ENCODE measurements at regions not wholly inside any gene's neighbourhood (a gene's known extent, or its start where the extent isn't known, plus 50 kb on each side); places are given as distances from the start of the nearest gene placed in this dataset.

- no peak for TF ChIP-seq POLR2AphosphoS5 (IDR thresholded peaks at IDR 0.05; ENCODE audit: borderline replicate concordance, low read depth, low read length)
- TF ChIP-seq EZH2 (IDR thresholded peaks at IDR 0.05) = no peak
Measured at GRCh38 chr2:155663265-155663664, 669.3 kb downstream of the NR4A2 start.
